Hepatocyte (in vitro differentiated cells): ENCODE measurements at regions not wholly inside any gene's neighbourhood (a gene's known extent, or its start where the extent isn't known, plus 50 kb on each side); places are given as distances from the start of the nearest gene placed in this dataset.

Experiments
- DNase-seq: peaks from one replicate; pipeline ENCODE4 v3.0.0-alpha.2; 2016; ENCODE audit warnings: low spot score
- H2AFZ ChIP-seq: fragments of 200-600 bp; sonication (generic); 2 replicates; pipeline ENCODE4 v1.6.0; 2016; ENCODE audit warnings: antibody characterized with exemption, mild to moderate bottlenecking
- H3K27ac ChIP-seq: fragments of 200-600 bp; sonication (generic); 2 replicates; pipeline ENCODE4 v1.5.1; 2016; ENCODE audit warnings: mild to moderate bottlenecking
- H3K27me3 ChIP-seq: fragments of 200-600 bp; sonication (generic); 2 replicates; pipeline ENCODE4 v1.6.1; 2016
- H3K36me3 ChIP-seq: fragments of 200-600 bp; sonication (generic); replicated peaks from 2 replicates; pipeline ENCODE4 v1.5.1; 2016; ENCODE audit warnings: low read depth; ENCODE audit not compliant: insufficient read depth
- H3K4me1 ChIP-seq: fragments of 200-600 bp; sonication (generic); 2 replicates; pipeline ENCODE4 v1.5.1; 2016; ENCODE audit warnings: mild to moderate bottlenecking, moderate library complexity; ENCODE audit not compliant: insufficient read depth
- H3K4me2 ChIP-seq: fragments of 200-600 bp; sonication (generic); 2 replicates; pipeline ENCODE4 v1.6.0; 2016
- H3K4me3 ChIP-seq: fragments of 200-600 bp; sonication (generic); 2 replicates; pipeline ENCODE4 v1.5.1; 2016; ENCODE audit warnings: mild to moderate bottlenecking
- H3K79me2 ChIP-seq: fragments of 200-600 bp; sonication (generic); 2 replicates; pipeline ENCODE4 v1.6.0; 2017; ENCODE audit warnings: mild to moderate bottlenecking
- H3K9me2 ChIP-seq: fragments of 200-600 bp; sonication (generic); replicated peaks from 2 replicates; pipeline ENCODE4 v1.6.0; 2017; ENCODE audit warnings: mild to moderate bottlenecking; ENCODE audit not compliant: insufficient read depth
- H3K9me3 ChIP-seq: fragments of 200-600 bp; sonication (generic); 2 replicates; pipeline ENCODE4 v1.5.1; 2016; ENCODE audit warnings: low read depth, mild to moderate bottlenecking
- H4K20me1 ChIP-seq: fragments of 200-600 bp; sonication (generic); 2 replicates; pipeline ENCODE4 v1.6.0; 2016; ENCODE audit warnings: mild to moderate bottlenecking; ENCODE audit not compliant: insufficient read depth, poor library complexity, severe bottlenecking
- CTCF ChIP-seq: fragments of 200-600 bp; sonication (generic); IDR thresholded peaks from 2 replicates; pipeline ENCODE4 v1.5.1; 2016; ENCODE audit warnings: antibody characterized with exemption, mild to moderate bottlenecking; ENCODE audit not compliant: poor library complexity
- EZH2 ChIP-seq: fragments of 200-600 bp; sonication (generic); IDR thresholded peaks from 2 replicates; pipeline ENCODE4 v1.6.1; 2016; ENCODE audit warnings: antibody characterized with exemption, mild to moderate bottlenecking, borderline replicate concordance
- EZH2phosphoT487 ChIP-seq: fragments of 200-600 bp; sonication (generic); IDR thresholded peaks from one replicate; pipeline ENCODE4 v1.6.1; 2018; ENCODE audit warnings: antibody characterized with exemption, mild to moderate bottlenecking, low read depth, moderate library complexity; ENCODE audit not compliant: unreplicated experiment, severe bottlenecking
- WGBS: methylation state at CpG from one replicate; pipeline ENCODE4 v1.1.6; 2016; ENCODE audit warnings: low lambda C conversion rate; ENCODE audit errors: missing lambda C conversion rate; 5-methylcytosine and 5-hydroxymethylcytosine counted together

DNA sequence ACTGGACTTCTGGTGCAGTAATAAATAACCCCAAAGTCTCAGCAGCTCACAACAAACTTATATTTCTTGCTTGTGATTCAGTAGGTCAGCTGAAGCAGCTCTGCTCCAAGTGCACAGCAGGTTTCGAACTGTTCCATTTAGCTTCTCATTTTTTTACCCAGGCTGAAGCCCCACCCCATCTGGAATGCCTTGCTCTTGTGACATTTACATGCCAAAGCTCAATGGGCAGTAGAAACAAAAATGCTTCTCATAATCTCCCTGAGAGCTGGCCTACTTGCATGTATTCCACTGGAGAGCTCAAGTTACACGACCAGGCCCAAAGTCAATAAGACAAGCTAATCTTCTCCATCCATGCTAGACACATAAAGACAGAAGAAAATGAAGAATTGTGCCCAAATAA lies 165.2 kb downstream of the HAO1 start:
- no peak for DNase-seq
- Histone ChIP-seq H3K4me2 (no peak overlapping the region), H2AFZ (no peak overlapping the region), H3K4me1 (no peaks in the 10 kb centered on the region), H3K79me2 (no peaks in the 10 kb centered on the region), H3K9me3 (no peaks in the 10 kb centered on the region), H4K20me1 (no peaks in the 10 kb centered on the region), H3K9me2 (no peaks in the 10 kb centered on the region), H3K36me3 (no peaks in the 10 kb centered on the region), H3K27ac (no peak overlapping the region), H3K4me3 (no peak overlapping the region), H3K27me3 (no peaks in the 10 kb centered on the region)
- TF ChIP-seq EZH2phosphoT487: no peak
- TF ChIP-seq CTCF: no peak
- TF ChIP-seq EZH2: no peak
- 80% methylated on average over 2 of the region's 2 CpGs for WGBS

DNA sequence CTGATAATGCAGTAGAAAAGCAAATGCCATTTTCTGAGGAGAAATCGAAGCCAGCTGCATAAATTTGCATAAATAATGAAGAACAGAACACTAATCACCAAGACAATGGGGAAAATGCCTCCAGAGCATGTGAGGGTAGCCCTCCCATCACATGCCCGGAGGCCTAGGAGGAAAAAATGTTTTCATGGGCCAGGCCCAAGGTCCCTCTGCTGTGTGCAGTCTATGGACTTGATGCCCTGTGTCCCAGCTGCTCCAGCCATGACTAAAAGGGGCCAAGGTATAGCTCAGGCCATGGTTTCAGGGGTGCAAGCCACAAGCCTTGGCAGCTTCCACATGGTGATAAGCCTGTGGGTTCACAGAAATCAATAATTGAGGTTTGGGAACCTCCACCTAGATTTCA lies 164.1 kb downstream of the HAO1 start:
- Histone ChIP-seq H3K4me2 (no peak overlapping the region), H2AFZ (no peak overlapping the region), H4K20me1 (no peaks in the 10 kb centered on the region), H3K9me3 (no peaks in the 10 kb centered on the region), H3K27me3 (no peaks in the 10 kb centered on the region), H3K9me2 (no peaks in the 10 kb centered on the region), H3K4me3 (no peak overlapping the region), H3K27ac (no peak overlapping the region), H3K4me1 (no peaks in the 10 kb centered on the region), H3K36me3 (no peaks in the 10 kb centered on the region), H3K79me2 (no peaks in the 10 kb centered on the region)
- DNase-seq: no peak
- 86% methylated on average over 2 of the region's 2 CpGs for WGBS
- no peak for TF ChIP-seq EZH2
- TF ChIP-seq EZH2phosphoT487: no peak
- no peak for TF ChIP-seq CTCF

DNA sequence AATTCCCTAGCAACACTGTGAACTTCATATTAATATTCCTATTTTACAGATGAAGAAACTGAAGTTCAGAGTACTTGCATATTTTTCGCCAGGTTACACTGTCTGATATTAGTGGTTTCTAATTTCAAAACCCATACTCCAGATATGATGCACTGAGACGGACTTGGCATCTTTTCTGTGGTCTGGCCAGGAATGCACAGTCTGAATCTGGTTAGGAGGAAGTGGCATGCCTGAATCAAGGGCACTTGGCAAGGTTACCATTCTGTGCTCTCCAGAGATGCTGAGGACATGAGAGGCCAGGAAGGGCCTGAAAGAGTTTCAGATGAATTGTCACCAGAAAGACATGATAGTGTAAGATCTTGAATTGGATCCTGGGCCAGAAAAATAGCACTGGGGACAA lies 150.1 kb downstream of the HAO1 start:
- no peak overlapping the region for H3K27ac ChIP-seq
- H3K9me3 ChIP-seq: no peaks in the 10 kb centered on the region
- no peak overlapping the region for H3K4me2 ChIP-seq
- H2AFZ ChIP-seq: no peak overlapping the region
- H3K4me1 ChIP-seq: no peaks in the 10 kb centered on the region
- WGBS: 84% methylated on average over 2 of the region's 2 CpGs
- DNase-seq: no peak
- H3K4me3 ChIP-seq: no peak overlapping the region
- no peaks in the 10 kb centered on the region for H4K20me1 ChIP-seq
- no peaks in the 10 kb centered on the region for H3K27me3 ChIP-seq
- H3K36me3 ChIP-seq: no peaks in the 10 kb centered on the region
- H3K79me2 ChIP-seq: no peaks in the 10 kb centered on the region
- no peak for TF ChIP-seq EZH2
- TF ChIP-seq CTCF: no peak
- TF ChIP-seq EZH2phosphoT487: no peak
- no peaks in the 10 kb centered on the region for H3K9me2 ChIP-seq
